Muscle of back (tissue), 3 donors: ENCODE measurements at regions not wholly inside any gene's neighbourhood (a gene's known extent, or its start where the extent isn't known, plus 50 kb on each side); places are given as distances from the start of the nearest gene placed in this dataset.

Experiments used
- DNase-seq, 3 donors: peaks; one replicate each; pipeline versions ENCODE4 v3.0.0 to v3.0.0-alpha.2; 2013

DNA sequence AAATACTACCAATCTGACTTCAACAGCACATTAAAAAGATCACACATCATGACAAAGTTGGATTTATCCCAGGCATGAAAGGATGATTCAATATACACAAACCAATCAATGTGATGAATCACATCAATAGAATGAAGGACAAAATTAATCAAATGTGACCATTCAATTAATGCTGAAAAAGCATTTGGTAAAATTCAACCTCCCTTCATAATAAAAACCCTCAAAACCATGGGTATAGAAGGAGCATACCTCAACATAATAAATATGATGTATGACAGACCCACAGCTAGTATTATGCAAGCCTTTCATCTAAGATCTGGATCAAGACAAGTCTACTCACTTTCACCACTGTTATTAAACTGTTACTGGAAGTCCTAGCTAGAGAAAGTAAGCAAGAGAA lies 921.7 kb upstream of the RAG2 start:
- DNase-seq = no peak

DNA sequence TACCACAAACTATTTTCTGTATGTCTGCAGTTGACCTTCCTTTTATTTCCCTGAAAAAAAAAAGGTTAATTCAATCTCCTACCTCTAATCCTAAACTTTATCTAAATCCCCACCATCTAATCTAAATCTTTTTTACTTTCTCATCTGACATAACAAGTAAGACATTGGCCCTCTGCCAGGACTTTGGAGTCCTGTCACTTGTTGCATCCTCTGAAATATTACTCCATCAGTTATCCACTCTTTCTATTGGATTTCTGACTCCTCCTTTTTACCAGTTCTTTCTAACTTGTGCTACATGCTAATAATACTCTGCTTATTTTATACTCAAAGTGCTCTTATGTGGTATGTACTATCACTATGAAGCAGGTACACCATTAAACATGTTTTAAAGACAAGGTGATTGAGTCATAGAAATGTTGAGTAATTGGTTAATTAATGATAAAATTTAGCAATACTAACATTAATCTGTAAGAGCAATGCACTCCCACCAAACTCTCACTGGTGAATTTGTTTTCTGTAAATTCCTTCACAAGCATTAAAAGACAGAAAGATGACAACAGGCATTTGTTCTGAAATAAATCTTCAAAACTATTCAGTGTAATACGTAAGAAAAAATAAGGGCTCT lies 914.2 kb upstream of the RAG2 start:
- DNase-seq = no peak

DNA sequence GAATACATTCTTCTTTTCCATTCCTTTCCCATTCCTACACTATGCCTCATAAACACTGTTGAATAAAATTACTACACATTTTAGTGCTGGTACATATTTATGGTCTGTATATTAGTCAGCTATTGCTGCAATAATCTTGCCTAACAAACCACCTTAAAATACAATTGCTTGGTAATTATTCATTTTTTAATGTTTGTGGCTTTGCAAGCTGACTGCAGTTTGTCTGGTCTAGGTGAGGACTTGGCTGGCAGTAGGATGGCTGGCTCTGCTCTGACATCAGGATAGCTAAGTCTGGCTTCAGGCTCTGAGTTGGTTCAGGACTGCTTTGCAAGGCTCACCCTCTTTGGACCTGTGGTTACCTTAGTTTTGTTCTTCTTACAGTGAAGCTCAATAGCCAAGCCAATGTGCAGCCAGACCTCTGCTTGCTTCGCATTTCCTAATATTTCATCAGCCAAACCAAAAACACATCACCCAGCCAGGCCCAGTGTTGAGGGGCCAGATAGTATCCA lies 913.4 kb upstream of the RAG2 start:
- peak in 1 of 3 donors; percentile 74 for DNase-seq

DNA sequence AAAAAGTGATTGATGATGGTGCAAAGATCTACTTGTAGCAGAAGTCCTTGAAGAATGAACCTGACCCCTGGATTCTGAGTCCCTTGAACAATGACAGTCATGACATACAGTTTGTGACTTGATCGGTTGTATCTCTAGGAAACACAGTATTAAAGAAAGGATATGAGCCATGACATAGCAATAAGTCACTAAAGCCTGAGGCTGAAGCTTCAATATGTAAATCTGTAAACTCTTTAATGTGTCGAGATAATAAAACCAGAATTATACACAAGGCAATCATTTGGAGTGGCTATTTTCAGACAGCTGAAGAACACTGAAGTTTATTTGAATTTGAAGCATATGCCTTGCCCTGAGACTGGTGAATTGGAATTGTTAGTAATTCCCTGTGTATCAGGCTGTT lies 911.5 kb upstream of the RAG2 start:
- no peak for DNase-seq

DNA sequence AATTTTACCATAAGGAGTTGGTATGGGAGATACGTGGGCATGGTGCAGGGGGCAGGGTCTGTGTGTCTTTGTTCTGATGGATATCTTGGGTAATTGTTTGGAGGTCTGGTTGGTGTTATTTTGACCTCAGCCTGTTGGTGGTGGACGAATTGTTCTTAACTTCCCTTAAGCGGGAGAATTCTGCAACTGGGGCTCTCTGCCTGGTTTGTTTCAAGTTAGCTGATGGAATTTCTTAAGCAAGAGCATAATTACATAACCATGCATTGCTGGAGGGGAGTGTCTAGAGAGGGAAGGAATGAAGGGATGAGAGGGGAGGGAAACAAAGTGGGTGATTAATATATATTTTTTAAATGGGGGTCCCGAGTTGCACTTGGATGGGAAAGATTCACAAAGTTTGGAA lies 908.5 kb upstream of the RAG2 start:
- no peak for DNase-seq

DNA sequence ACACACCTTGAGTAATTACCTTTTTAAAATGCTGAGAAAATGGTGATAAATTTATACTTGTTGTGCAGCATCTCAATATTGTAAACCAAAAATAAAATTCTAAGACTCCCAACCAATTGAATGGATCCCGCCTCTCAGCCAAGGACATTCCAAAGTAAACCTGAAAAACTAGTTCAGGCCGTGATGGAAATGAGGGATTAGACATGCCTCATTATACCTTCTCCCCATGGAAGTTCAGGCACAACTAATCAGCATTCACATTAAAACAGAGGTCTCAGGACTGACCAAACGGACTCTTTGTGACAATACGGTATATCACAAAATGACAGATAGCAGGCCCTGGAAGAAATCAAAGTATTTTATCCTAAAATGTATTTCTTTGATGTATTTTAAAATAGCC lies 907.4 kb upstream of the RAG2 start:
- DNase-seq = no peak

DNA sequence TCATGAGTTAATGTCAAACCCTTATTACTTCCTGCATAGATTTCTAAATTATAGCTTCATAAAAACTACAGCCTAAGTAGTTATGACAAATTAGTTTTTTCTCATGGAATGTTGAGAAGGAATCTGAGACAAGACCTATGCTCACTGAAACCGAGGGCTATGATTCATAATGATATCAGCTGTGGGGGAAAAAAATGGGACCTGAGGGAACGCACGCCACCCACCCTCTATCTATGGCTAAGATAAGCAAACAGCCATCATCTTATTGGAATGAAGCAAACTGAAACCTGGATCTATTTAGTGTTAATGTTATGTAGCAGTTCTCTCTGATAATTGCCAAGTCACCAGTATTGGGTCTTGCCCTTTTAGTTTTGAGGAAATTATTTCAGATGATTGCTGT lies 906.9 kb upstream of the RAG2 start:
- peak in 2 of 3 donors; percentile 4 to 89 for DNase-seq

DNA sequence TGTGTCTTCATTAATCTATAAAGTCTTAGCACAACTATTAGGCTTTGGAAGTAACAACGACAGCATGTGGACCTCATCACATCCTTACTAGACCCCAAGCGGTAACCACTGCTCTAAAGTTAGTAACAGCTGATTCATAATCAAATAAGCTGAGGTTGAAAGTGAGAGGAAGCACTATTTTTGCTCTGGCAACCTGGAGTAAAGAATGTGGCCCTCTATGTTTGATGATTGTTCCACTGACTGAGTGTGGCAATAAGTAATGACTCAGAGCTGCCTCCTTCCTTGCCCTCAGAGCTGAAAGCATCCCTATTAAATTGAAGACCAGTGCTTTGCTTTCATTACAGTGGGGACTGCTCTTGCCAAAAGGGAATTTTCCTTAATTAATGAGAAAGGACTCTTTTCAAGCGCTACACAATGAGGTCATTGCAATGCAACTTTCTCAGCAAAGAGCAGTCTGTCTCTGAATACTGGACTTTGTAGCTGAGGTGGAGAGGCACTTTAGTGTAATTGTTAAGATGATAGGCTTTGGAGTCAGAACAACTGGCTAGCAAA lies 906.1 kb upstream of the RAG2 start:
- DNase-seq = peak in 1 of 3 donors; percentile 83

DNA sequence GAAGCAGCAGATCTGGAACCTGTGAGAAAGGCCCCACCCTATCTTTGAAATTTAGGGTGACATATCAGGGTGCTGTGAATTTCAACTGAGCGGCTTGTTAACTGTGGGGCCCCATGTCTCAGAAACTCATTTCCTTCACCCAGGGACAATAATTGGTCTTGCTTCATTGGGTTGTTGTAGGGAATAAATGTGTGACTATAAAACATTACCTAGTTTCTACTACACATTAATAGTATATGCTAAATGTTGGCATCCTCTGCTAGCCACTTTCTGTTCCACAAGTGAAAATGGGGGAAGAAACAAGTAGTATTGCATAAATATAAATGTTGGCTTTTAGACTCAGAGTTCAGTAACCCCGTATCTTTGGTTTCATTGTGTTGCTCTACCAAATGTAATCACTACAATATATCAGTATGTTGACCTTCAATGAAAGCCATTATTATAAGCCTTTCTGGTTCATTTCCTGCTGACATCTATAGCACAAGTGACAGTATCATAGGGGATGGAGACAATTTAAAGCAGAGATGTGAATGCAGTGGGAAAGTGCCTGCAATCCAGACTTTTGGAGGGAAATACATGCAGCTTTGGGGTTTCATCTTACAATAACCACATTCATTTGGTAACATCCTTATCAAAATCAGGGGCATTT lies 905.5 kb upstream of the RAG2 start:
- DNase-seq = no peak

DNA sequence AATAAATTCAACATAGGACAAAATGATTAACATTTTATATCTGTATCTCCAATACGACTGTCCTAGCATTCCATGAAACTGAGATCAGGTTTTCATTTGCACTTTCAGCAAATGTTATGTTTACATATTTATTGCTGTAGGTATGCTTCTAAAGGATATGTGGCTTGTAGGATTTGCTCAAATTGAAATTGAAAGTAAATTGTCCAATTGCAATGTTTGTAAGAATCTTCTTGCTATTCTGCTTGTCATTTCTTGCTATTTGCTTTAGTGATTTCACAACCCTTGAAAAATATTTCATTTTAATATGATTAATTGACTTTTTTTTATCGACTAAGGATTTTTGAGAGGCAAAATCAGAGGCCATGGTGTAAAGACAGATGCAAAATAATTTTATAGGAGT lies 904.2 kb upstream of the RAG2 start:
- DNase-seq = no peak

DNA sequence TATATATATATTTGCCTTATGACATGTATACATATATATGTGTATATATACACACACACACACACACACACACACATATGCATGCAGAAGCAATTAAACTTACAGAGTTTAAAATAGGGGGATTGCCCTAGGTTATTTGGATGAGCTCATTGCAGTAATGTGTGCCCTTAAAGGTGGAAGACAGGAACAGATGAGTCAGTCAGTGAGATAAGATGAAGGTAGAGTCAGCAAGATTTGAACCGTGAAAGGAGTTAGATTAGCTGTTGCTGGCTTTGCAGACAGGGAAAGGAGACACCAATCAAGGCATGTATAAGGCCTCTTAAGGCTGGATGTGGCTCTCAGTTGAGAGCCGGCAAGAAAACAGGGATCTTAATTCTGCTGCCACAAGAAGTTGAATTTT lies 902.4 kb upstream of the RAG2 start:
- no peak for DNase-seq

DNA sequence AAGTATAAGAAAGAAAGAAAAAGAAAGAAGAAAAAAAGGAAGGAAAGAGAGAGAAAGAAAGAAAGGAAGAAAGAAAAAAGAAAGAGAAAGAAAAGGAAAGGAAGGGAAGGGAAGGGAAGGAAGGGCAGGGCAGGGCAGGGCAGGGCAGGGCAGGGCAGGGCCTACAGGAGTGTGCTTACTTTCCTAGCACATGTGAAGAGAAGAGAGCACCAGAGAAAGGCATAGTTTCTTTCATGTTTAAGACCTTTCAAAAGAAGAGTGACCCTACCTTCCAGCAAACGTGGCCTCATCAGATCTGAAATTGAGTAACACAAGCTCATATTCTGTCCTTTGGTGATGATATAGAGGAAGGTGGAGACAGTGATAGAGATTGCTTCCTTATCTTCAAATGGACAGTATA lies 899.3 kb upstream of the RAG2 start:
- DNase-seq = no peak

DNA sequence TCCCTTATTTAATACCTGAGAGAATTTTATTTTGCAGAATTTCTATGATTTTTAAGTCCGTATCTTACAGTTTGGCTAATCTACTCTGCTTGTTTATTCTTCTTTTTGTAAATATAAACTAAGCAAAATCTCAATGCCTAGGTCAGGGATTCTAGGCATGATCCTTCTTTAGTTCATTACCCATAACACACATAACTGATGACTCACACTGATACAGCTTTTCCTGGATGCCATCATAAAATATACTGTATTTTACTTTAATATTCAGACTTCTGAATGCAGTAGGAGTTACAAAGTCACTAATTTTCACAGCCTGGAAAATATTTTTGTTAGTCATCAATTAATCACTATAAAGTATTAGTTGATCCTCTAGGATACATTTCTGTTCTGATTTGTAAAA lies 898.2 kb upstream of the RAG2 start:
- no peak for DNase-seq

DNA sequence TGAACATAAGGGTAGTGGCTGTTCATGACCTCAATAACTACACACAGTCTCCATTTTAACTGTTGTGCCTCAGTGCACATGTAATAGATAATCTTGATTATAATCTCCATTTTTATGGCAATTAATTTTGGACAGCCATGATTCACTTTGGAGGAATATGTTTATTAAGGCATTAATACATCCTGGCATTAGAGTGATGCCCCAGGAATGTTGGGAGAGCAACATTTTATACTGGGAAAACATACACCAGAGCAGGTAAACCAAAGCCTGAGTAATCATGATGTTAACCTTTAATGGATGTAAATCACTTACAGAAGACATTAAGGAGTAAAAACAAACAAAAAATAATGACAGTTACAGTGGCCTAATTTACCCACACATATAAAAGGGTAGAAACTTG lies 886.3 kb upstream of the RAG2 start:
- no peak for DNase-seq

DNA sequence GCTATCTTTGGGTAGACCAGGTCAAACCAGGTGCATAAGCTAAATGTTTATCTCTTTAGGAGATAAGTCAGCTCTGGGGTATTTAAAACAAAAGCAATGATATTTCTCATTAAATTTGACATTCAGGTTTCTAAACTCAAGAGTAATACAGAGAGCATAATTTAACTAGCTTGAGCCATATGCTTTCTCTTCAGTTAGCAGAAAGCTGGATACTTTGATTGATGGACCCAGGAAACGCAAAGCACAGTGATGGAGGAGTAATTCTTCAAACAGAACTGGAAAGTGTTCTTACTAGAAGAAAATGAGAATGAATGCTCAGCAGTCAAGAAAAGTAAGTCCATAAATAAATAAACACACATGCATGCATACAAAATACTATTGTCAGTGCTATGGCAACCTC lies 885.7 kb upstream of the RAG2 start:
- DNase-seq = no peak

DNA sequence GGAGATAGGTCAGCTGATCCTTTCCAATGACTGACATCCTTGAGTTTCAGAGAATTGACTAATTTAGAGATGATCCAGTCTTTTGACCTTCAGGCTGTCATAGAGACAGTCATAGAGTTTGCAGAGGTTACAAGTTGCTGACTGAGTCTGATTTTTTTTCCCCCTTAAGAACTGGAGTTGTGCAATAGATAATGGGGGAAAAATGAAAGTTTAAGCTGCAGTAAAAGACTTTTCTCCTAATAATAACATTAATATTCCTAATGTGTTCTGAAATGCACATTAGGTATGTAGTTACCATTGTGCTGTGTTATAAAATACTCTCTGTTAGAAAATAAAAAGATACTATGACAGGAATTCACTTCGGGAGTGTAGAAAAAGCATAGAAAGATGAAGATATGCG lies 876.9 kb upstream of the RAG2 start:
- DNase-seq = no peak

DNA sequence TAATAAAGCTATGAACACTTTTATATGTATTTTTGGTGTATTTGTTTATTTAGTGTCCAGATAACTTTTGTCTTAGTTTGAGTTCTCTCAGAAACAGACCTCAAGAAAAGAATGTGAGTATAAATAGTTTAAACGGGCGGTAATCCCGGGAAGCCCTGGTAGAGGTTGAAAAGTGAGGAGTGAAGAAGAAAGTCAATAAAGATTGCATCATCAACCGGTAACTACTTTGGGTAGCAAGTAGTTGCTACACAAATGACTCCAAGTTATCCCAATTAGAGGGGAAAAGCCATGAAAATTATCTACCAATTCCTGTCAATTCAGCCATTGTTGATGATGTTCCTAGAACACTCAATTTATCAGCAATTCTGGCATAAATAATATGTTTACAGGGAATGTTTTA lies 870.3 kb upstream of the RAG2 start:
- DNase-seq = no peak

DNA sequence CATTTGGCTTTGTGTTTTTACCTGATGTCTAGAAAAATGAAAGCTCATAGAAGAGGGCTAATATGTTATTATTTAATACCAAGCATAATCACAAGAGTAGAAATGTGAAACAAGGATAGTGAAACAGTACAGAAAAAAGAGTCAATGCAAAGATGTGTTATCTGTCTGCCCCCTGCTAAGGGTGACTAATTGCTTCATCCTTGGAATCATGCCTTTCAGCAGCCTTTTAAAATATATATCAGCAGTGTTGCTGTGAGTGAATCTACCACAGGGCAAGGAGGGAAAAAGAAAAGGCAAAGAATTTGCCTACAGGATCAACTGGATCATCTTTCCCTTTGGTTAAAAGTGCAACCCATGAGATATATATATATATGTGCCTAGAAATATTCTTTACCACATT lies 867.2 kb upstream of the RAG2 start:
- DNase-seq = no peak

DNA sequence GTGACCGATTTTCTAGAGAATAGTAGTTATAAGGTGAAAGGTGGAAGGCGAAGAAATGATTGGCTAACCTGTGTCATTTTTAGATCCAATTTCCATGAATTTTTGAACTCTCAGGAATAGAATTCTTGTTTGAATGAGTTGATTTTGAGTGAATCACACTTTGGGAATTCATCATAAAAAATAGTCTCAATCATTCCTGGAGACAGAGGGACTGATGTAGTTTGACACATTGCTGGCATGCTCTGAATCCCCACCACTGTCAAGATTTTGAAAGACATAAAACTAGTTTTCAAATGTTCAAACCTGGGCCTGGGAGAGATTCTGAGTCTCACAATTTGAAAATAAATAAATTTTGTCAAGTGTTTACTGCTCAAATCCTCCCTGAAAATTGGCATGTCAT lies 861.4 kb upstream of the RAG2 start:
- no peak for DNase-seq

DNA sequence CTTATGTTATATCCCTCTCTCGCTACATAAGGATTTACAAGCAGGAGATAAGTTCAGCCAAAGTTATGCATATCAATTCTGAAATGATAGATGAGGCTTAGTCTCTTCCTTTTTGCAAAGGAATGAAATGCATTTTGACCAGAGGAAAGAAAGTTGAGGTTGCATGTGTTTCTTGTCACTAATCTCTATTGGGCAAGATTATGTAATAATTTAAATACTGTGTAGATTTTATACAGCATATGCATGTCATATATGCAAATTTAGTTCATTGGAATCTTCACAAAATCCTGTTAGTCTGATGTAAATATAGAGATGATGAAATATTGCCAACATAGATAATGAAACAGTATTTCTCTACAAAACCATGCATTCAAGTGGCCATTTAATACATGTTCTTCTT lies 858.7 kb upstream of the RAG2 start:
- no peak for DNase-seq

DNA sequence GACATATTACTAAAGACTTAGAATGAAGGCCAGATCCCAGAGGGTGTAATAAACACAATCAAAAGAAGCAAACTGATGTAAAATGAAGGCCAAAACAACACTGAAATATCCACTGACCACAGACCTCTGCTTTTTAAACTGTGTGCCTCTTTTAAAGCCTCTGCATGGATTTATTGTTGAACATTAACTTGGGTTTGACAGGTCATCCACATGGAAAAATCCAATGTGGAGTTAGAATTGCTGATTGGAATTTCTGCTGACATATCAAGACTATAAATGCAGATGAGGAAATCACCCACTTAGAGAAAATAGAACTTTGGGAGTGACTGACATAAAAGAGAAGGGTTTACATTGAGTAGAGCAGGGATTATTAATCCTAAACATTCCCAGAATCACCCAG lies 853.9 kb upstream of the RAG2 start:
- DNase-seq = no peak

DNA sequence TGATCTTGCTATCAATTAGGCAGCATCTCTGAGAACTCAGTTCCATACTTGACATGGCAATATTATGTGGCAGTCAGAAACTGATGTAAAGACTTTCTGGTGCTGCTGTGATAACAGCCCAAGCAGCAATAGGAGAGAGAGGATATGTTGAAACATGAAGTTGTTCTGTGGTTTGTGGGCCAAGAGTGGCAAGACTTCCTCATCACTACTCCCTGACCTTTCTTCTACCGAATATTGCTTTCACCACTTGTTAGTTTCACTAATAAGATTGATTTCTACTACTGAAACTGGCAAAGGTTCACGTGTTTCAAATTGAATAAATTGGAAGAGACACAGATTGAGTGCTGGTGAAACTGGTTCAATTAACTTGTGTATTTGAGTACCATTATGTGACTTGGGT lies 852.6 kb upstream of the RAG2 start:
- DNase-seq = no peak

DNA sequence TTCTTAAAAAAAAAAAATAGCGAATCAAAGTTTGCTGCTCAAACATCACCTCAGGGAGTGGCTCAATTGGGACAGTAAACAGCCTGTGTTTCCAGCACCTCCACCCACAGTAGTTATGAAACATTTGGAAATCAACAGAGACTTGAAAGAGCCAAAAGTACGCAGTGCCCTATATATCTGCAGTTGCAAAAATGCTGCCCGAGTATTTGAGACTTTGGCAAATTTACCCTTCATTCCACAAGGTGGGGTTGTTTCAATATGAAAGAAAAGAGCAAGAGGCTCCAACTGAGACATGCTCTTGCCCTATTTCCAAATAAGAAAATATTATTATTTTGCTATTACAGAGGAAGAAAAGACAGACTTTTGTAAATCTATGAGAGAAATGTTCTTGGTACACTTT lies 851.1 kb upstream of the RAG2 start:
- DNase-seq = peak; percentile 22 to 44 (median 41)

DNA sequence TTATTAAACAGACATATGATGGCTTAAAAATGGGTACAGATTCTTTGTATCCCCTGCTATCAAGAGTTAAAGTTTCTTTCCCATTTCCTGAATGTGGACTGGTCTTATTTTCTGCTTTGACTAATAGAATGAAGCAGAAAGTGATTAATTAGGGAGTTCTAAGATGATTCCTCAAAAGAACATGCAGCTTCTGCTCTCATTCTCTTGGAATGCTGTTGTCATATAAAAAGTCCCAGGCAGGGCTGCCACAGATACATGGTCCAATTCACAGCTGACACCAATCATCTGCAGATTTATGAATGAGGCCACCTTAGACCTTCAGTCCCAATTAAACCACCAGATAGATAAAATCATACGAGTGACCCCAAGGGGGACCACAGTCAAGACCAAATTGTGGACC lies 844.5 kb upstream of the RAG2 start:
- no peak for DNase-seq
